ENCODE measurements at regions not wholly inside any gene's neighbourhood (a gene's known extent, or its start where the extent isn't known, plus 50 kb on each side); places are given as distances from the start of the nearest gene placed in this dataset.

GRCh38 chr4:125719987-125720386 lies 405.2 kb downstream of the FAT4 start:
- Mint-ChIP-seq H3K9me3 (ENCODE audit: unreplicated experiment) (peaks cover 2% of the 10 kb centered on the region), H3K27me3 (ENCODE audit: low read depth, unreplicated experiment) (no peaks in the 10 kb centered on the region), H3K27ac (ENCODE audit: unreplicated experiment) (peak overlapping the region; percentile 53), H3K4me3 (ENCODE audit: unreplicated experiment) (no peak overlapping the region), H3K36me3 (ENCODE audit: low read depth, unreplicated experiment) (no peaks in the 10 kb centered on the region), H3K4me1 (ENCODE audit: low read depth, unreplicated experiment) (peaks cover 3% of the 10 kb centered on the region)
- Histone ChIP-seq H3K4me3 (ENCODE audit: insufficient read depth, low read depth, low read length) (no peak overlapping the region), H3K4me1 (ENCODE audit: insufficient read depth, low read length) (no peaks in the 10 kb centered on the region), H3K4me2 (ENCODE audit: low read length) (peak overlapping the region; percentile 20), H3K27ac (ENCODE audit: low read depth, low read length) (no peak overlapping the region), H3K27me3 (ENCODE audit: insufficient read depth, low read length) (no peaks in the 10 kb centered on the region), H2AFZ (ENCODE audit: low read depth, low read length) (no peak overlapping the region), H3K36me3 (ENCODE audit: insufficient read depth, low read length) (no peaks in the 10 kb centered on the region), H4K20me1 (ENCODE audit: insufficient read depth, low read length) (no peaks in the 10 kb centered on the region), H3K9ac (ENCODE audit: low read length) (no peak overlapping the region), H3K79me2 (ENCODE audit: insufficient read depth, low read length) (no peaks in the 10 kb centered on the region), H3K9me3 (ENCODE audit: insufficient read depth, low read depth, low read length) (no peaks in the 10 kb centered on the region)
- DNase-seq (ENCODE audit: low read depth) (no peak), FAIRE-seq (no peak)
- TF ChIP-seq EZH2 (IDR thresholded peaks at IDR 0.05; ENCODE audit: insufficient read depth, low read length) (no peak), CTCF (IDR thresholded peaks at IDR 0.05; ENCODE audit: insufficient read depth, low read depth, low read length) (no peak)

- Mint-ChIP-seq H3K9me3 (ENCODE audit: unreplicated experiment) (peaks cover 2% of the 10 kb centered on the region), H3K4me3 (ENCODE audit: unreplicated experiment) (no peak overlapping the region), H3K36me3 (ENCODE audit: low read depth, unreplicated experiment) (no peaks in the 10 kb centered on the region), H3K4me1 (ENCODE audit: low read depth, unreplicated experiment) (peaks cover 3% of the 10 kb centered on the region), H3K27me3 (ENCODE audit: low read depth, unreplicated experiment) (no peaks in the 10 kb centered on the region), H3K27ac (ENCODE audit: unreplicated experiment) (no peak overlapping the region)
- no peaks in the 10 kb centered on the region for H4K20me1 ChIP-seq (ENCODE audit: insufficient read depth, low read length)
- no peak overlapping the region for H2AFZ ChIP-seq (ENCODE audit: low read depth, low read length)
- FAIRE-seq (no peak), DNase-seq (ENCODE audit: low read depth) (no peak)
- H3K79me2 ChIP-seq (ENCODE audit: insufficient read depth, low read length) = no peaks in the 10 kb centered on the region
- no peak overlapping the region for H3K4me3 ChIP-seq (ENCODE audit: insufficient read depth, low read depth, low read length)
- no peak overlapping the region for H3K4me2 ChIP-seq (ENCODE audit: low read length)
- no peaks in the 10 kb centered on the region for H3K27me3 ChIP-seq (ENCODE audit: insufficient read depth, low read length)
- TF ChIP-seq CTCF (IDR thresholded peaks at IDR 0.05; ENCODE audit: insufficient read depth, low read depth, low read length) = no peak
- TF ChIP-seq EZH2 (IDR thresholded peaks at IDR 0.05; ENCODE audit: insufficient read depth, low read length) = no peak
- no peak overlapping the region for H3K27ac ChIP-seq (ENCODE audit: low read depth, low read length)
- no peaks in the 10 kb centered on the region for H3K9me3 ChIP-seq (ENCODE audit: insufficient read depth, low read depth, low read length)
- no peaks in the 10 kb centered on the region for H3K4me1 ChIP-seq (ENCODE audit: insufficient read depth, low read length)
- no peak overlapping the region for H3K9ac ChIP-seq (ENCODE audit: low read length)
- H3K36me3 ChIP-seq (ENCODE audit: insufficient read depth, low read length) = no peaks in the 10 kb centered on the region
Observed at GRCh38 chr4:125722009-125722408, 407.3 kb downstream of the FAT4 start.

GRCh38 chr4:125725957-125726525 lies 411.3 kb downstream of the FAT4 start:
- Histone ChIP-seq H3K36me3 (ENCODE audit: insufficient read depth, low read length) (no peaks in the 10 kb centered on the region), H3K79me2 (ENCODE audit: insufficient read depth, low read length) (no peaks in the 10 kb centered on the region), H4K20me1 (ENCODE audit: insufficient read depth, low read length) (no peaks in the 10 kb centered on the region), H3K9ac (ENCODE audit: low read length) (no peak overlapping the region), H3K27ac (ENCODE audit: low read depth, low read length) (no peak overlapping the region), H3K4me3 (ENCODE audit: insufficient read depth, low read depth, low read length) (no peak overlapping the region), H3K9me3 (ENCODE audit: insufficient read depth, low read depth, low read length) (no peaks in the 10 kb centered on the region), H2AFZ (ENCODE audit: low read depth, low read length) (no peak overlapping the region), H3K27me3 (ENCODE audit: insufficient read depth, low read length) (no peaks in the 10 kb centered on the region), H3K4me1 (ENCODE audit: insufficient read depth, low read length) (peaks cover 19% of the 10 kb centered on the region), H3K4me2 (ENCODE audit: low read length) (no peak overlapping the region)
- H3K9me3 Mint-ChIP-seq (ENCODE audit: unreplicated experiment) = no peaks in the 10 kb centered on the region
- no peaks in the 10 kb centered on the region for H3K36me3 Mint-ChIP-seq (ENCODE audit: low read depth, unreplicated experiment)
- H3K27me3 Mint-ChIP-seq (ENCODE audit: low read depth, unreplicated experiment) = no peaks in the 10 kb centered on the region
- FAIRE-seq (no peak), DNase-seq (ENCODE audit: low read depth) (no peak)
- no peak overlapping the region for H3K27ac Mint-ChIP-seq (ENCODE audit: unreplicated experiment)
- H3K4me3 Mint-ChIP-seq (ENCODE audit: unreplicated experiment) = no peak overlapping the region
- peaks cover 20% of the 10 kb centered on the region for H3K4me1 Mint-ChIP-seq (ENCODE audit: low read depth, unreplicated experiment)
- TF ChIP-seq CTCF (IDR thresholded peaks at IDR 0.05; ENCODE audit: insufficient read depth, low read depth, low read length) = no peak
- no peak for TF ChIP-seq EZH2 (IDR thresholded peaks at IDR 0.05; ENCODE audit: insufficient read depth, low read length)
